Endothelial cell of umbilical vein (primary cell): ENCODE measurements at regions not wholly inside any gene's neighbourhood (a gene's known extent, or its start where the extent isn't known, plus 50 kb on each side); places are given as distances from the start of the nearest gene placed in this dataset.

Experiments used
- BruUV-seq: library from RNA; stranded (reverse); fragments of 400-500 nt; replicated peaks from 2 replicates; lab custom pipeline; 2021; lab: Mats Ljungman, UMichigan
- CTCF ChIA-PET: fragments of 300-600, 350-600 bp; sonication (Branson Sonifier 250); formaldehyde crosslinking; loops from one replicate; lab custom pipeline; 2021; ENCODE audit warnings: antibody characterized with exemption, inconsistent platforms; lab: Charles Lee
- POLR2A ChIA-PET: fragments of 300-600, 350-600 bp; sonication (Branson Sonifier 250); formaldehyde crosslinking; loops from one replicate; lab custom pipeline; 2021; ENCODE audit warnings: antibody characterized with exemption, inconsistent platforms; lab: Charles Lee
- DNase-seq: peaks from one replicate; pipeline ENCODE4 v3.0.0-alpha.2; 2011; ENCODE audit warnings: low read depth, low spot score
- FAIRE-seq: peaks from 2 replicates; lab custom pipeline; 2011; peaks lifted over from hg19 to GRCh38; lab: Jason Lieb, UNC
- H2AFZ ChIP-seq: 2 replicates; pipeline ENCODE4 v1.6.0; 2012; ENCODE audit warnings: low read depth, low read length, control low read depth, inconsistent platforms
- H3K27ac ChIP-seq: 2 replicates; pipeline ENCODE4 v1.5.1; 2011; ENCODE audit warnings: low read depth, mild to moderate bottlenecking, control low read depth, low read length, moderate library complexity; ENCODE audit not compliant: insufficient read depth
- H3K27me3 ChIP-seq, 2 experiments: 2 replicates each; pipeline versions ENCODE4 v1.6.0 to v1.6.1; 2011; ENCODE audit warnings: low read length in 2 of 2, mixed read lengths in 1 of 2; ENCODE audit not compliant: control insufficient read depth in 2 of 2, insufficient read depth in 2 of 2
- H3K36me3 ChIP-seq, 2 experiments: 2 replicates in 1 of 2; 3 replicates in 1 of 2; pipeline ENCODE4 v1.5.1; 2011; ENCODE audit warnings: low read length in 2 of 2, mild to moderate bottlenecking in 1 of 2, moderate library complexity in 1 of 2; ENCODE audit not compliant: control insufficient read depth in 2 of 2, insufficient read depth in 2 of 2; ENCODE audit errors: extremely low read depth in 1 of 2
- H3K4me1 ChIP-seq: 3 replicates; pipeline ENCODE4 v1.5.1; 2011; ENCODE audit warnings: mild to moderate bottlenecking, low read length; ENCODE audit not compliant: control insufficient read depth, insufficient read depth; ENCODE audit errors: extremely low read depth
- H3K4me2 ChIP-seq: 2 replicates; pipeline ENCODE4 v1.6.1; 2011; ENCODE audit warnings: low read length, control low read depth, mixed read lengths; ENCODE audit not compliant: insufficient read depth
- H3K4me3 ChIP-seq, 3 experiments: fragments of 200-600 bp in 1 of 3; sonication (generic), shearing (Covaris generic) in 1 of 3; replicated peaks in 1 of 3; 2 replicates each; pipeline ENCODE4 v1.5.1; 2011 to 2016; ENCODE audit warnings: control low read depth in 3 of 3, low read length in 3 of 3, mild to moderate bottlenecking in 2 of 3, inconsistent platforms in 1 of 3, low read depth in 1 of 3, moderate library complexity in 1 of 3; ENCODE audit not compliant: insufficient read depth in 1 of 3
- H3K79me2 ChIP-seq: 2 replicates; pipeline ENCODE4 v1.6.0; 2012; ENCODE audit warnings: low read length, inconsistent platforms; ENCODE audit not compliant: control insufficient read depth, insufficient read depth
- H3K9ac ChIP-seq: replicated peaks from 2 replicates; pipeline ENCODE3; 2011; ENCODE audit warnings: low read length, control low read depth; ENCODE audit not compliant: insufficient read depth; ENCODE audit errors: extremely low read depth
- H3K9me1 ChIP-seq: replicated peaks from 3 replicates; pipeline ENCODE4 v1.6.0; 2011; ENCODE audit warnings: mild to moderate bottlenecking, low read length; ENCODE audit not compliant: control insufficient read depth, insufficient read depth; ENCODE audit errors: extremely low read depth
- H3K9me3 ChIP-seq: replicated peaks from 2 replicates; pipeline ENCODE4 v1.5.1; 2012; ENCODE audit warnings: low read length, inconsistent platforms; ENCODE audit not compliant: control insufficient read depth, insufficient read depth
- H4K20me1 ChIP-seq: replicated peaks from 2 replicates; pipeline ENCODE3; 2011; ENCODE audit warnings: mild to moderate bottlenecking, low read length; ENCODE audit not compliant: control insufficient read depth, insufficient read depth; ENCODE audit errors: extremely low read depth
- EZH2 ChIP-seq: IDR thresholded peaks from 2 replicates; pipeline ENCODE4 v1.6.1; 2012; ENCODE audit warnings: borderline replicate concordance, low read depth, mild to moderate bottlenecking, moderate library complexity, low read length, inconsistent platforms; ENCODE audit not compliant: severe bottlenecking
- FOS ChIP-seq: IDR thresholded peaks from 2 replicates; pipeline ENCODE4 v1.6.1; 2011; ENCODE audit warnings: mild to moderate bottlenecking, low read length, moderate library complexity, borderline replicate concordance; ENCODE audit not compliant: insufficient read depth
- GATA2 ChIP-seq: IDR thresholded peaks from 2 replicates; pipeline ENCODE4 v1.7.0; 2011; ENCODE audit warnings: low read depth, mild to moderate bottlenecking, moderate library complexity, mixed read lengths, low read length; ENCODE audit not compliant: insufficient read length, insufficient read depth
- JUN ChIP-seq: IDR thresholded peaks from 2 replicates; pipeline ENCODE4 v1.6.1; 2011; ENCODE audit warnings: borderline replicate concordance, low read depth; ENCODE audit not compliant: insufficient read length, insufficient read depth
- MYC ChIP-seq: IDR thresholded peaks from one replicate; pipeline ENCODE4 v1.6.1; 2011; ENCODE audit warnings: mild to moderate bottlenecking, low read depth, low read length
- POLR2A ChIP-seq: IDR thresholded peaks from 2 replicates; pipeline ENCODE4 v1.6.1; 2012; ENCODE audit warnings: low read depth, mild to moderate bottlenecking, control low read depth, low read length
- POLR2AphosphoS5 ChIP-seq: IDR thresholded peaks from 2 replicates; pipeline ENCODE4 v1.6.1; 2012; ENCODE audit warnings: low read depth, mild to moderate bottlenecking, control low read depth, low read length, moderate library complexity; ENCODE audit not compliant: insufficient read depth
- dilution Hi-C: fragments of 300-500 bp; cut with MboI; formaldehyde crosslinking; loops from one replicate; pipeline ENCODE4 v1.15.0; 2019; ENCODE audit warnings: low sequenced_read_pairs; ENCODE audit not compliant: extremely low pct_ligation_motif_present
- intact Hi-C: fragments of 100-400 bp; cut with micrococcal nuclease; formaldehyde crosslinking; loops from one replicate; pipeline ENCODE4 v1.10.0; 2022
- TF ChIP-seq, protein P1 (sequence below): IDR thresholded peaks from 2 replicates; pipeline ENCODE4 v1.6.1; 2011; ENCODE audit not compliant: insufficient read depth, insufficient read length
- TF ChIP-seq, protein P2 (sequence below), 2 donors: IDR thresholded peaks; 1 replicate in 1 of 2; 2 replicates in 1 of 2; pipeline ENCODE4 v1.5.1; 2011; ENCODE audit warnings: low read length in 2 of 2, mild to moderate bottlenecking in 2 of 2, moderate library complexity in 2 of 2, control low read depth in 1 of 2, inconsistent platforms in 1 of 2, low read depth in 1 of 2; ENCODE audit not compliant: insufficient read depth in 1 of 2; ENCODE audit errors: extremely low read depth in 1 of 2

DNA sequence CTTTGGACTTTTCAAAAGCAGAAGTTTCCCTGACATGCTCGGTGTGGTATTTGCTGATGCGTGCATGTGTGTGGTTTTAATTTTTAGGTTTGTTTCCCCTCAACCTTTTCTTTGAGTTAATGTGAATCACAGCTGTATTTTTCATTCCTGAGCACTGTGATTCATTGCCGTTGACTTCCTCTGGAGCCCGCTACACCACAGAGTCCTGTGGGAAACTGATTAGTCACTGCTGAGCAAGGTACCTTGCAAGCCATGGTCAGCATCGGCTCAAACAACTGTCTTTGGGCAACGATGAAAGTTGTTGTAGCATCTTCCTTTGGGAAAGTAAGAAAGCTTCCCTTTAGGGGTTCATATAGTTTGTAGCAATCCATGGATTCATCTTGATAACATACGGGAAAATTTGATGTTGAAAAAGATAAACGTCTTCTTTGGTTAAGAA is 57.5 kb downstream of the RIN2 start:
- H3K36me3 ChIP-seq: no peaks in the 10 kb centered on the region
- POLR2A ChIA-PET: interaction anchor here (1.3 kb wide), 2 partner anchors 12 to 70 kb away, joined by 3 read pairs; no protein-coding TSS in a partner anchor
- FAIRE-seq (peak; percentile 95), DNase-seq (peak; percentile 98)
- no peaks in the 10 kb centered on the region for H3K79me2 ChIP-seq
- H3K4me2 ChIP-seq: peak overlapping the region; percentile 68
- no peaks in the 10 kb centered on the region for H3K9me1 ChIP-seq
- H2AFZ ChIP-seq: no peak overlapping the region
- CTCF ChIA-PET: interaction anchor here (0.6 to 4.1 kb wide), 12 partner anchors 10 to 178 kb away, joined by 3 to 32 read pairs (median 5); no protein-coding TSS in a partner anchor
- intact Hi-C loops (loop anchor here (1.0 to 10.0 kb wide), 3 partner anchors 74 to 919 kb away; no protein-coding TSS in a partner anchor), dilution Hi-C loops (loop anchor here (5.0 to 25.0 kb wide), 2 partner anchors 72 to 172 kb away; no protein-coding TSS in a partner anchor)
- H3K27ac ChIP-seq: peak overlapping the region; percentile 96
- H3K27me3 ChIP-seq: no peaks in the 10 kb centered on the region
- no peaks in the 10 kb centered on the region for H3K9me3 ChIP-seq
- peak overlapping the region; percentile 88 for H3K9ac ChIP-seq
- no peak overlapping the region for H3K4me3 ChIP-seq
- no TSS peak for BruUV-seq
- H4K20me1 ChIP-seq: no peaks in the 10 kb centered on the region
- H3K4me1 ChIP-seq: peaks cover 59% of the 10 kb centered on the region
- TF ChIP-seq, protein P1, sequence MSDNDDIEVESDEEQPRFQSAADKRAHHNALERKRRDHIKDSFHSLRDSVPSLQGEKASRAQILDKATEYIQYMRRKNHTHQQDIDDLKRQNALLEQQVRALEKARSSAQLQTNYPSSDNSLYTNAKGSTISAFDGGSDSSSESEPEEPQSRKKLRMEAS: no peak
- TF ChIP-seq FOS: peak; percentile 99
- TF ChIP-seq POLR2AphosphoS5: peak; percentile 84
- no peak for TF ChIP-seq MYC
- peak; percentile 20 for TF ChIP-seq POLR2A
- peak; percentile 63 for TF ChIP-seq GATA2
- TF ChIP-seq EZH2: no peak
- peak; percentile 97 for TF ChIP-seq JUN
- TF ChIP-seq, protein P2, sequence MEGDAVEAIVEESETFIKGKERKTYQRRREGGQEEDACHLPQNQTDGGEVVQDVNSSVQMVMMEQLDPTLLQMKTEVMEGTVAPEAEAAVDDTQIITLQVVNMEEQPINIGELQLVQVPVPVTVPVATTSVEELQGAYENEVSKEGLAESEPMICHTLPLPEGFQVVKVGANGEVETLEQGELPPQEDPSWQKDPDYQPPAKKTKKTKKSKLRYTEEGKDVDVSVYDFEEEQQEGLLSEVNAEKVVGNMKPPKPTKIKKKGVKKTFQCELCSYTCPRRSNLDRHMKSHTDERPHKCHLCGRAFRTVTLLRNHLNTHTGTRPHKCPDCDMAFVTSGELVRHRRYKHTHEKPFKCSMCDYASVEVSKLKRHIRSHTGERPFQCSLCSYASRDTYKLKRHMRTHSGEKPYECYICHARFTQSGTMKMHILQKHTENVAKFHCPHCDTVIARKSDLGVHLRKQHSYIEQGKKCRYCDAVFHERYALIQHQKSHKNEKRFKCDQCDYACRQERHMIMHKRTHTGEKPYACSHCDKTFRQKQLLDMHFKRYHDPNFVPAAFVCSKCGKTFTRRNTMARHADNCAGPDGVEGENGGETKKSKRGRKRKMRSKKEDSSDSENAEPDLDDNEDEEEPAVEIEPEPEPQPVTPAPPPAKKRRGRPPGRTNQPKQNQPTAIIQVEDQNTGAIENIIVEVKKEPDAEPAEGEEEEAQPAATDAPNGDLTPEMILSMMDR (IDR thresholded peaks at IDR 0.05; ENCODE audit: extremely low read depth in 1 of 2, insufficient read depth in 1 of 2, low read depth in 1 of 2, low read length in 2 of 2): no peak
